HS-27A (cell line): ENCODE measurements at regions not wholly inside any gene's neighbourhood (a gene's known extent, or its start where the extent isn't known, plus 50 kb on each side); places are given as distances from the start of the nearest gene placed in this dataset.

Source experiments
- DNase-seq: peaks from one replicate; pipeline ENCODE4 v3.0.0-alpha.2; 2012; ENCODE audit warnings: low read depth, missing footprints

- no peak for DNase-seq
Observed at GRCh38 chr10:57017356-57018037, 656.4 kb upstream of the ZWINT start.

- no peak for DNase-seq
Observed at GRCh38 chr10:57015595-57016318, 654.7 kb upstream of the ZWINT start.

GRCh38 chr10:57015187-57015586, 654.1 kb upstream of the ZWINT start:
- DNase-seq = no peak

GRCh38 chr10:57014758-57015157, 653.7 kb upstream of the ZWINT start:
- no peak for DNase-seq

GRCh38 chr10:57008189-57008588, 647.1 kb upstream of the ZWINT start:
- no peak for DNase-seq

GRCh38 chr10:56991591-56992069, 630.6 kb upstream of the ZWINT start:
- no peak for DNase-seq

- no peak for DNase-seq
Observed at GRCh38 chr10:56975513-56975912, 614.5 kb upstream of the ZWINT start.

- no peak for DNase-seq
Observed at GRCh38 chr10:56973766-56974165, 612.7 kb upstream of the ZWINT start.

GRCh38 chr10:56943221-56943755, 582.2 kb upstream of the ZWINT start:
- DNase-seq = no peak

GRCh38 chr10:56934515-56934914, 573.5 kb upstream of the ZWINT start:
- DNase-seq = no peak

- DNase-seq = no peak
Observed at GRCh38 chr10:56928714-56929113, 567.7 kb upstream of the ZWINT start.

- no peak for DNase-seq
Observed at GRCh38 chr10:56927701-56928100, 566.6 kb upstream of the ZWINT start.

GRCh38 chr10:56920601-56921261, 559.7 kb upstream of the ZWINT start:
- no peak for DNase-seq

GRCh38 chr10:56912043-56912442, 551.0 kb upstream of the ZWINT start:
- no peak for DNase-seq

- no peak for DNase-seq
Observed at GRCh38 chr10:56905051-56905450, 544.0 kb upstream of the ZWINT start.

GRCh38 chr10:56902554-56902953, 541.5 kb upstream of the ZWINT start:
- no peak for DNase-seq

- no peak for DNase-seq
Observed at GRCh38 chr10:56895306-56895705, 534.2 kb upstream of the ZWINT start.

GRCh38 chr10:56881218-56881617, 520.2 kb upstream of the ZWINT start:
- no peak for DNase-seq

- DNase-seq = no peak
Observed at GRCh38 chr10:56880606-56881005, 519.5 kb upstream of the ZWINT start.

GRCh38 chr10:56874950-56875349, 513.9 kb upstream of the ZWINT start:
- DNase-seq = no peak

GRCh38 chr10:56871160-56871668, 510.2 kb upstream of the ZWINT start:
- no peak for DNase-seq

GRCh38 chr10:56867236-56867635, 506.2 kb upstream of the ZWINT start:
- DNase-seq = no peak

- DNase-seq = no peak
Observed at GRCh38 chr10:56856569-56856968, 495.5 kb upstream of the ZWINT start.
